ENCODE measurements at regions not wholly inside any gene's neighbourhood (a gene's known extent, or its start where the extent isn't known, plus 50 kb on each side); places are given as distances from the start of the nearest gene placed in this dataset.

- no peaks in the 10 kb centered on the region for H3K36me3 ChIP-seq (ENCODE audit: control insufficient read depth in 2 of 2, extremely low read depth in 1 of 2, insufficient read depth in 2 of 2, low read length in 2 of 2)
- no peaks in the 10 kb centered on the region for H4K20me1 ChIP-seq (replicated peaks; ENCODE audit: control insufficient read depth, extremely low read depth, insufficient read depth, low read length)
- FAIRE-seq (no peak), DNase-seq (ENCODE audit: low read depth, low spot score) (no peak)
- H3K4me3 ChIP-seq (replicated peaks in 1 of 3; ENCODE audit: insufficient read depth in 1 of 3, low read depth in 1 of 3, low read length in 3 of 3): no peak overlapping the region
- H3K4me1 ChIP-seq (ENCODE audit: control insufficient read depth, extremely low read depth, insufficient read depth, low read length): no peaks in the 10 kb centered on the region
- H3K9ac ChIP-seq (replicated peaks; ENCODE audit: extremely low read depth, insufficient read depth, low read length): no peak overlapping the region
- no peak overlapping the region for H2AFZ ChIP-seq (ENCODE audit: low read depth, low read length)
- intact Hi-C loops (cut with micrococcal nuclease): no loop called here
- no peak for TF ChIP-seq MYC (IDR thresholded peaks at IDR 0.05; ENCODE audit: low read depth, low read length)
- TF ChIP-seq JUN (IDR thresholded peaks at IDR 0.05; ENCODE audit: borderline replicate concordance, insufficient read depth, insufficient read length, low read depth): no peak
- no peak for TF ChIP-seq MAX (IDR thresholded peaks at IDR 0.05; ENCODE audit: insufficient read depth, insufficient read length)
- no peak for TF ChIP-seq FOS (IDR thresholded peaks at IDR 0.05; ENCODE audit: borderline replicate concordance, insufficient read depth, low read length)
- no peak for TF ChIP-seq GATA2 (IDR thresholded peaks at IDR 0.05; ENCODE audit: insufficient read depth, insufficient read length, low read depth, low read length)
- TF ChIP-seq EZH2 (IDR thresholded peaks at IDR 0.05; ENCODE audit: borderline replicate concordance, low read depth, low read length, severe bottlenecking): no peak
- TF ChIP-seq POLR2AphosphoS5 (IDR thresholded peaks at IDR 0.05; ENCODE audit: insufficient read depth, low read depth, low read length): no peak
- TF ChIP-seq CTCF (IDR thresholded peaks at IDR 0.05; ENCODE audit: extremely low read depth in 1 of 2, insufficient read depth in 1 of 2, low read depth in 1 of 2, low read length in 2 of 2): no peak
- TF ChIP-seq POLR2A (IDR thresholded peaks at IDR 0.05; ENCODE audit: low read depth, low read length): no peak
- no peaks in the 10 kb centered on the region for H3K79me2 ChIP-seq (ENCODE audit: control insufficient read depth, insufficient read depth, low read length)
- ChIA-PET CTCF (interaction anchor here (1.2 kb wide), 1 partner anchor 9 kb away, joined by 3 read pairs; no protein-coding TSS in a partner anchor), POLR2A (no interaction called here)
- BruUV-seq (replicated peaks): no TSS peak
- no peaks in the 10 kb centered on the region for H3K9me1 ChIP-seq (replicated peaks; ENCODE audit: control insufficient read depth, extremely low read depth, insufficient read depth, low read length)
- H3K9me3 ChIP-seq (replicated peaks; ENCODE audit: control insufficient read depth, insufficient read depth, low read length): no peaks in the 10 kb centered on the region
- H3K4me2 ChIP-seq (ENCODE audit: insufficient read depth, low read length): no peak overlapping the region
- H3K27ac ChIP-seq (ENCODE audit: insufficient read depth, low read depth, low read length): no peak overlapping the region
- dilution Hi-C loops (cut with MboI; ENCODE audit: extremely low pct_ligation_motif_present, low sequenced_read_pairs): no loop called here
- H3K27me3 ChIP-seq (ENCODE audit: control insufficient read depth in 2 of 2, insufficient read depth in 2 of 2, low read length in 2 of 2): no peaks in the 10 kb centered on the region
Observed at GRCh38 chr11:76279646-76280045, 73.3 kb upstream of the WNT11 start.
